GM23248 (cell line): ENCODE measurements at regions not wholly inside any gene's neighbourhood (a gene's known extent, or its start where the extent isn't known, plus 50 kb on each side); places are given as distances from the start of the nearest gene placed in this dataset.
"Not testable (repeated sequence)": the region's sequence is repeated elsewhere in the genome, so short reads cannot be mapped to it uniquely, and the experiment has no call there.

Experiments used
- DNase-seq: peaks from one replicate; pipeline ENCODE4 v3.0.0-alpha.2; 2015
- H2AFZ ChIP-seq: fragments of 200-600 bp; sonication (generic); 2 replicates; pipeline ENCODE4 v1.6.1; 2016; ENCODE audit warnings: antibody characterized with exemption
- H3F3A ChIP-seq: fragments of 200-600 bp; sonication (generic); 2 replicates; pipeline ENCODE4 v1.6.1; 2016; ENCODE audit warnings: mild to moderate bottlenecking, antibody characterized with exemption, mixed run types; ENCODE audit not compliant: insufficient read depth
- H3K27ac ChIP-seq: fragments of 200-600 bp; sonication (generic); 2 replicates; pipeline ENCODE4 v1.5.1; 2016; ENCODE audit warnings: mild to moderate bottlenecking
- H3K27me3 ChIP-seq: fragments of 200-600 bp; sonication (generic); replicated peaks from 2 replicates; pipeline ENCODE4 v1.6.1; 2016; ENCODE audit warnings: mild to moderate bottlenecking; ENCODE audit not compliant: insufficient read depth
- H3K36me3 ChIP-seq: fragments of 200-600 bp; sonication (generic); 2 replicates; pipeline ENCODE4 v1.6.1; 2016; ENCODE audit warnings: low read depth, mild to moderate bottlenecking
- H3K4me1 ChIP-seq: fragments of 200-600 bp; sonication (generic); 2 replicates; pipeline ENCODE4 v1.6.1; 2016; ENCODE audit warnings: mild to moderate bottlenecking; ENCODE audit not compliant: insufficient read depth
- H3K4me2 ChIP-seq: fragments of 200-600 bp; sonication (generic); one replicate; pipeline ENCODE4 v1.6.1; 2016; ENCODE audit warnings: mild to moderate bottlenecking; ENCODE audit not compliant: unreplicated experiment
- H3K4me3 ChIP-seq: fragments of 200-600 bp; sonication (generic); 2 replicates; pipeline ENCODE4 v1.5.1; 2016; ENCODE audit warnings: mild to moderate bottlenecking
- H3K79me2 ChIP-seq: fragments of 200-600 bp; sonication (generic); 2 replicates; pipeline ENCODE4 v1.6.1; 2016; ENCODE audit warnings: mild to moderate bottlenecking; ENCODE audit not compliant: insufficient read depth
- H3K9ac ChIP-seq: fragments of 200-600 bp; sonication (generic); 2 replicates; pipeline ENCODE4 v1.6.1; 2016; ENCODE audit warnings: mild to moderate bottlenecking
- H3K9me2 ChIP-seq: fragments of 200-600 bp; sonication (generic); 2 replicates; pipeline ENCODE4 v1.6.1; 2016; ENCODE audit warnings: mixed run types, mild to moderate bottlenecking, moderate library complexity; ENCODE audit not compliant: insufficient read depth
- H3K9me3 ChIP-seq: fragments of 200-600 bp; sonication (generic); one replicate; pipeline ENCODE4 v1.6.1; 2017; ENCODE audit warnings: low read depth
- H4K20me1 ChIP-seq: fragments of 200-600 bp; sonication (generic); 2 replicates; pipeline ENCODE4 v1.6.0; 2016; ENCODE audit not compliant: insufficient read depth
- EZH2 ChIP-seq: fragments of 200-600 bp; sonication (generic); IDR thresholded peaks from 2 replicates; pipeline ENCODE4 v1.6.1; 2018; ENCODE audit warnings: antibody characterized with exemption, mild to moderate bottlenecking; ENCODE audit not compliant: insufficient read depth, poor library complexity, severe bottlenecking
- EZH2phosphoT487 ChIP-seq: fragments of 200-600 bp; sonication (generic); IDR thresholded peaks from 2 replicates; pipeline ENCODE4 v1.6.1; 2018; ENCODE audit warnings: antibody characterized with exemption, moderate library complexity, mild to moderate bottlenecking, low read depth; ENCODE audit not compliant: insufficient read depth
- WGBS, 2 experiments: methylation state at CpG; one replicate each; pipeline ENCODE4 v1.1.6; 2015 to 2017; ENCODE audit warnings: low lambda C conversion rate in 2 of 2, low coverage in 1 of 2; ENCODE audit errors: missing lambda C conversion rate in 2 of 2; 5-methylcytosine and 5-hydroxymethylcytosine counted together
- in situ Hi-C: fragments of 300-500 bp; cut with MboI; formaldehyde crosslinking; loops from 2 replicates; pipeline ENCODE4 v1.15.0; 2020

DNA sequence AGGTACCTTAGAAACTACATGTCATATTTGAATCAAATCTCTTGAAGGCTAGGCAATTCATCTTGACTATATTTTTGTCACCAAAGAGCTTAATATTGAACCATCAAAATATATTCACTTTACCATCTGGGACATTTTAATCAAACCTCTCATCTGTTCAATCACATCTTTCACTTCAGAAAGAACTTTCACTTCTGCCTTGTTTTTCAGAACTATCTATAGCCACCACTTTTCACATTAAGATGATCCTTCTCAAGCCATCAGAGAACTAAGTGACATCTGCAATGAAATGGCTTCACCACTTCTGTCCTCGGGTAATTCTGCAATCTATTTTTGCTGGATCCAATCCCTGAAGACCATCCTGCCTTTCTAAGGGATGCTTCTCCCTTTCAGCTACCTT is 57.8 kb downstream of the OR2B2 start:
- in situ Hi-C loops: loop anchor here (25.0 kb wide), 1 partner anchor 1817 kb away; a partner anchor contains a TSS
- Histone ChIP-seq H3K9ac (no peak overlapping the region), H2AFZ (no peak overlapping the region), H3K27ac (no peak overlapping the region), H3K4me1 (no peaks in the 10 kb centered on the region), H3K9me2 (no peaks in the 10 kb centered on the region), H3K4me2 (no peak overlapping the region), H3K36me3 (no peaks in the 10 kb centered on the region), H3K27me3 (no peaks in the 10 kb centered on the region), H3F3A (no peaks in the 10 kb centered on the region), H3K9me3 (no peaks in the 10 kb centered on the region), H4K20me1 (no peaks in the 10 kb centered on the region), H3K4me3 (no peak overlapping the region), H3K79me2 (no peaks in the 10 kb centered on the region)
- 67 to 88% methylated on average over 1 of the region's 1 CpG for whole genome bisulfite sequencing, 2 experiments
- TF ChIP-seq EZH2phosphoT487 (no peak), EZH2 (no peak)
- DNase-seq: no peak

DNA sequence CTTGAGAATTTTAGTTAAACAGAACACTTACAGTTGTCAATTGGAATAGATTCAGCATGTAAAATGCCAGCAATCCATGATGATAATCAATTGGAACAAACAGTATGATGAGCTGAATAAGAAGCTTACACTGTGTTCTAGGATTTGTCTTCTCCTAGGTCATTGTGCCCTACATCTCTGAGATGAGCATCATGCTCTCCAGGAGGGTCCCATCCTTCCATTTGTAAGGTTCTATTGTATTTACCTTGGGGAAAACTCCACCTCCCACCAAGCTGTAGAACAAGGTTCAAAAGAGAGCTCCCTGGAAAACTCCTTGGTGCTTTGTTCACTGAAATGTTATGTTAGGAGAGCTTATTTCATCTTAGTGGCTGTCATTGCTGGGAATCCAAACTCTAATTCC is 60.8 kb downstream of the OR2B2 start:
- in situ Hi-C loops: loop anchor here (25.0 kb wide), 1 partner anchor 1814 kb away; a partner anchor contains a TSS
- no peaks in the 10 kb centered on the region for H4K20me1 ChIP-seq
- TF ChIP-seq EZH2phosphoT487 (no peak), EZH2 (no peak)

DNA sequence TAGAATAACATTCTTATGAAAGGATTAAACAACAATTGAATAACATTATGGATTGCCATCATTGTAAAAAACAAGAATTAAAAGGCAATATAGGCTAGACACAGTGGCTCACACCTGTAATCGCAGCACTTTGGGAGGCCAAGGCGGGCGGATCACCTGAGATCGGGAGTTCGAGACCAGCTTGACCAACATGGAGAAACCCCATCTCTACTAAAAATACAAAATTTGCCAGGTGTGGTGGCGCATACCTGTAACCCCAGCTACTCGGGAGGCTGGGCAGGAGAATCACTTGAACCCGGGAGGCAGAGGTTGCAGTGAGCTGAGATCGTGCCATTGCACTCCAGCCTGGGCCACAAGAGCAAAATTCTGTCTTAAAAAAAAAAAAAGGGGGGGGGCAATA is 63.2 kb downstream of the OR2B2 start:
- H3K9ac ChIP-seq, H3F3A ChIP-seq, H3K27ac ChIP-seq, H3K4me1 ChIP-seq, H3K36me3 ChIP-seq, H4K20me1 ChIP-seq, H2AFZ ChIP-seq, H3K27me3 ChIP-seq, H3K9me3 ChIP-seq, H3K79me2 ChIP-seq, in situ Hi-C loops, H3K9me2 ChIP-seq, DNase-seq, H3K4me2 ChIP-seq, H3K4me3 ChIP-seq: not testable (repeated sequence)
- 95 to 96% methylated on average over 9 of the region's 9 CpGs for WGBS, 2 experiments

More for the DNA sequence above, 60.8 kb downstream of the OR2B2 start:
- H3K27me3 ChIP-seq: no peaks in the 10 kb centered on the region
- H3K4me3 ChIP-seq: no peak overlapping the region
- H3K4me1 ChIP-seq: no peaks in the 10 kb centered on the region
- no peak overlapping the region for H3K9ac ChIP-seq
- no peak overlapping the region for H3K4me2 ChIP-seq
- no peak overlapping the region for H3K27ac ChIP-seq
- no peak for DNase-seq
- H3K79me2 ChIP-seq: no peaks in the 10 kb centered on the region
- 0 out of 2 replicates have a peak, but pooled peaks cover 4% of the 10 kb centered on the region for H3F3A ChIP-seq
- no peaks in the 10 kb centered on the region for H3K36me3 ChIP-seq
- peak overlapping the region; percentile 5; the same call in 1 of the 2 replicates for H2AFZ ChIP-seq
- no peaks in the 10 kb centered on the region for H3K9me3 ChIP-seq
- no peaks in the 10 kb centered on the region for H3K9me2 ChIP-seq

DNA sequence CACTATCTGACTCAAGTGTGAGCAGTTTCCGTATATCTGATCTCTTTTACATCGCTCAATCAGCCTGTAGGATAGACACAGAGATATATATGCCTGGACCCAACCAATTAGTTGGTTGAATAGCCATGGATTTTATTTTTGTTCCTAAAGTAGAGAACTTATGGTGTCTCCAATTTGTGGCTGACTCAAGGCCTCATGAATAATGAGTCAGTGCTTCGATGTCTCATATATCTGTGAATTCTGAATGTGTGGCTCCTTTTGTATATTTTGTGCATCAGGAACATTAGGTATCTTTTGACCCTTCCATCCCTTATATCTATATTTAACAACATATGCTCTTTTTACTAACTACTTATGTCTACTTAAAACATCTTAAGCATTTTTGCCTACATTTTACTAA is 64.5 kb downstream of the OR2B2 start:
- no peaks in the 10 kb centered on the region for H3K4me1 ChIP-seq

DNA sequence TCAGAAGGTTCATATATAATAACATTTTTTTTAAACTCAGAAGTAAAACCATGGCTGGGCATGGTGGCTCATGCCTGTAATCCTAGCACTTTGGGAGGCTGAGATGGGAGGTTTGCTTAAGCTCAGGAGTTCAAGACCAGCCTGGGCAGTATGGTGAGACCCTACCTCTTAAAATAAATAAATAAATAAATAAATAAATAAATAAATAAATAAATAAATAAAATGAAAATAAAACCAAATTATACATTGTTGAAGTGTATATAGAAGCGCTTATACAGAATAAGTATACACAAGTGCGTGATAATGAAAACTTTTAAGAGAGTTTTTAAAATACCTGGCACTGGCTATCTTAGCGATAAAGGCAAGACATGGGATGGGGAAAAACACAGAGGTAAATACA is 71.6 kb downstream of the OR2B2 start:
- in situ Hi-C loops: no loop called here
- DNase-seq: no peak
- H3K4me2 ChIP-seq: no peak overlapping the region

More for the DNA sequence above, 64.5 kb downstream of the OR2B2 start:
- H3K27me3 ChIP-seq: no peaks in the 10 kb centered on the region
- no peak overlapping the region for H3K9ac ChIP-seq
- H3K27ac ChIP-seq: no peak overlapping the region
- no peaks in the 10 kb centered on the region for H3K9me2 ChIP-seq
- H3F3A ChIP-seq: 0 out of 2 replicates have a peak, but pooled peaks cover 4% of the 10 kb centered on the region
- TF ChIP-seq EZH2: no peak
- no peak for TF ChIP-seq EZH2phosphoT487
- no peaks in the 10 kb centered on the region for H3K36me3 ChIP-seq
- H3K4me3 ChIP-seq: no peak overlapping the region
- in situ Hi-C loops: no loop called here
- no peak overlapping the region for H3K4me2 ChIP-seq
- H3K9me3 ChIP-seq: no peaks in the 10 kb centered on the region
- WGBS, 2 experiments: 72% methylated on average over 3 of the region's 3 CpGs
- peak; percentile 67 for DNase-seq
- H2AFZ ChIP-seq: no peak overlapping the region
- H4K20me1 ChIP-seq: no peaks in the 10 kb centered on the region
- no peaks in the 10 kb centered on the region for H3K79me2 ChIP-seq

More for the DNA sequence above, 71.6 kb downstream of the OR2B2 start:
- Histone ChIP-seq H2AFZ (no peak overlapping the region), H3K36me3 (no peaks in the 10 kb centered on the region), H3K9me2 (no peaks in the 10 kb centered on the region), H3K27me3 (no peaks in the 10 kb centered on the region), H3F3A (peaks cover 38% of the 10 kb centered on the region), H3K9ac (no peak overlapping the region), H3K27ac (peak overlapping the region; percentile 100; the same call in 1 of the 2 replicates), H4K20me1 (no peaks in the 10 kb centered on the region), H3K9me3 (no peaks in the 10 kb centered on the region), H3K79me2 (peaks cover 21% of the 10 kb centered on the region), H3K4me3 (no peak overlapping the region; the same call in 1 of the 2 replicates), H3K4me1 (peaks cover 15% of the 10 kb centered on the region)
- WGBS, 2 experiments: 94 to 96% methylated on average over 3 of the region's 3 CpGs
- no peak for TF ChIP-seq EZH2phosphoT487
- TF ChIP-seq EZH2: no peak
